ENCODE measurements at regions not wholly inside any gene's neighbourhood (a gene's known extent, or its start where the extent isn't known, plus 50 kb on each side); places are given as distances from the start of the nearest gene placed in this dataset.

GRCh38 chr4:53694666-53695065 lies 103.4 kb upstream of the LNX1 start:
- TF ChIP-seq EZH2 (IDR thresholded peaks at IDR 0.05; ENCODE audit: low read length, missing control alignments), result no peak
- no peak for TF ChIP-seq CTCF (conservative IDR thresholded peaks at IDR 0.05 in 1 of 2, IDR thresholded peaks at IDR 0.05 in 1 of 2; ENCODE audit: low read depth in 1 of 2, low read length in 2 of 2)
